Fibroblast of lung (primary cell): ENCODE measurements at regions not wholly inside any gene's neighbourhood (a gene's known extent, or its start where the extent isn't known, plus 50 kb on each side); places are given as distances from the start of the nearest gene placed in this dataset.

ENCODE experiments used
- DNase-seq, 2 donors: peaks; one replicate each; pipeline versions ENCODE4 v3.0.0 to v3.0.0-alpha.2; 2010; ENCODE audit warnings: low read depth in 2 of 2
- H2AFZ ChIP-seq: 2 replicates; pipeline ENCODE4 v1.5.1; 2012; ENCODE audit warnings: low read length, control low read depth, inconsistent platforms
- H3K27ac ChIP-seq: 2 replicates; pipeline ENCODE4 v1.5.1; 2011; ENCODE audit warnings: low read length, control low read depth; ENCODE audit not compliant: insufficient read depth
- H3K27me3 ChIP-seq: 2 replicates; pipeline ENCODE4 v1.5.1; 2011; ENCODE audit warnings: mild to moderate bottlenecking, low read length; ENCODE audit not compliant: control insufficient read depth, insufficient read depth
- H3K36me3 ChIP-seq: 2 replicates; pipeline ENCODE4 v1.5.1; 2011; ENCODE audit warnings: low read length; ENCODE audit not compliant: control insufficient read depth, insufficient read depth
- H3K4me1 ChIP-seq: 2 replicates; pipeline ENCODE4 v1.5.1; 2011; ENCODE audit warnings: low read length; ENCODE audit not compliant: control insufficient read depth, insufficient read depth; ENCODE audit errors: extremely low read depth
- H3K4me2 ChIP-seq: 2 replicates; pipeline ENCODE4 v1.5.1; 2011; ENCODE audit warnings: low read length, control low read depth; ENCODE audit not compliant: insufficient read depth; ENCODE audit errors: extremely low read depth
- H3K4me3 ChIP-seq, 4 experiments: fragments of 200-600 bp in 1 of 4; sonication (generic) in 1 of 4; replicated peaks in 1 of 4; 2 replicates each; pipeline ENCODE4 v1.5.1; 2011 to 2016; ENCODE audit warnings: low read length in 4 of 4, low read depth in 3 of 4, mild to moderate bottlenecking in 3 of 4, control low read depth in 2 of 4, inconsistent platforms in 1 of 4, mixed read lengths in 1 of 4; ENCODE audit not compliant: insufficient read depth in 1 of 4; ENCODE audit errors: control extremely low read depth in 1 of 4
- H3K79me2 ChIP-seq: 2 replicates; pipeline ENCODE4 v1.5.1; 2012; ENCODE audit warnings: mild to moderate bottlenecking, low read length, inconsistent platforms; ENCODE audit not compliant: control insufficient read depth, insufficient read depth
- H3K9ac ChIP-seq: 2 replicates; pipeline ENCODE4 v1.5.1; 2011; ENCODE audit warnings: mild to moderate bottlenecking, low read length, control low read depth; ENCODE audit not compliant: insufficient read depth
- H3K9me3 ChIP-seq: 2 replicates; pipeline ENCODE4 v1.5.1; 2012; ENCODE audit warnings: low read depth, low read length; ENCODE audit not compliant: control insufficient read depth, insufficient read depth
- H4K20me1 ChIP-seq: 2 replicates; pipeline ENCODE4 v1.5.1; 2011; ENCODE audit warnings: low read length; ENCODE audit not compliant: control insufficient read depth, insufficient read depth; ENCODE audit errors: extremely low read depth
- EZH2 ChIP-seq: IDR thresholded peaks from 2 replicates; pipeline ENCODE4 v1.5.1; 2012; ENCODE audit warnings: low read length, control low read depth, mild to moderate bottlenecking; ENCODE audit errors: missing control alignments
- TF ChIP-seq, protein P1 (sequence below), 2 donors: IDR thresholded peaks in 1 of 2; conservative IDR thresholded peaks in 1 of 2; 1 replicate in 1 of 2; 2 replicates in 1 of 2; pipeline ENCODE4 v1.5.1; 2011 to 2012; ENCODE audit warnings: low read length in 2 of 2, control low read depth in 1 of 2, inconsistent platforms in 1 of 2, low read depth in 1 of 2, mild to moderate bottlenecking in 1 of 2

DNA sequence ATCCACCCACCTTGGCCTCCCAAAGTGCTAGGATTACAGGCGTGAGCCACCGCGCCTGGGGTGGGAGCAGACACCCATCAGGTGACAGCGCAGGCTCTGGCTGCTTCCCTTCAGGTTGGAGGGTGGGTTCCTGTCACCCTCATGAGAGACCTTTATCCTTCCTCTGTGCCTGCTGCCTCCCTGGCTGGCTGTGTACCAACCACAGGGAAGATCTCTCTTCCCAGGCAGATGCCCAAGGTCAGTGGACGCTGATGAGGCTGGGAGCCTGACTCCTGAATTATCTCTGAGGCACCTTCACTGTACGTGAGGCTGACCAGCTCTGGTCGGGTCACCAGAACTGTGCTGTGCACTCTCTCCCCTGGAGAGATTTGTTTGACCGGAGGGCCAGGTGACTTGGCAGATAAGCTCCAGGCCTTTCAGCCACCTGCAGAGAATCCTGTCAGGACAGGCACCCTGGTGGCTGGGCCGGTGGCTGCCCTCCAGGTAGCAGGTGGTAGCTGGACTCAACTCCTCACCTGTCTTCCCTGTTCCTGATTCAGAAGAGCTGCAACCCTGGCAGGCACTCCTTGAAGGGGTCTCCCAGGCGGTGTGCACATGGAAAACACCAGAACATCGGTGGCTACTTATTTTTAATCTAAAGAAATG, 251.9 kb downstream of the GLRX3 start:
- Histone ChIP-seq H3K27me3 (no peaks in the 10 kb centered on the region), H3K4me1 (no peaks in the 10 kb centered on the region), H3K4me3 (no peak overlapping the region), H3K79me2 (no peaks in the 10 kb centered on the region), H4K20me1 (no peaks in the 10 kb centered on the region), H2AFZ (no peak overlapping the region), H3K36me3 (no peaks in the 10 kb centered on the region), H3K9me3 (no peaks in the 10 kb centered on the region), H3K27ac (no peak overlapping the region), H3K9ac (no peak overlapping the region), H3K4me2 (no peak overlapping the region)
- TF ChIP-seq EZH2: no peak
- TF ChIP-seq, protein P1, sequence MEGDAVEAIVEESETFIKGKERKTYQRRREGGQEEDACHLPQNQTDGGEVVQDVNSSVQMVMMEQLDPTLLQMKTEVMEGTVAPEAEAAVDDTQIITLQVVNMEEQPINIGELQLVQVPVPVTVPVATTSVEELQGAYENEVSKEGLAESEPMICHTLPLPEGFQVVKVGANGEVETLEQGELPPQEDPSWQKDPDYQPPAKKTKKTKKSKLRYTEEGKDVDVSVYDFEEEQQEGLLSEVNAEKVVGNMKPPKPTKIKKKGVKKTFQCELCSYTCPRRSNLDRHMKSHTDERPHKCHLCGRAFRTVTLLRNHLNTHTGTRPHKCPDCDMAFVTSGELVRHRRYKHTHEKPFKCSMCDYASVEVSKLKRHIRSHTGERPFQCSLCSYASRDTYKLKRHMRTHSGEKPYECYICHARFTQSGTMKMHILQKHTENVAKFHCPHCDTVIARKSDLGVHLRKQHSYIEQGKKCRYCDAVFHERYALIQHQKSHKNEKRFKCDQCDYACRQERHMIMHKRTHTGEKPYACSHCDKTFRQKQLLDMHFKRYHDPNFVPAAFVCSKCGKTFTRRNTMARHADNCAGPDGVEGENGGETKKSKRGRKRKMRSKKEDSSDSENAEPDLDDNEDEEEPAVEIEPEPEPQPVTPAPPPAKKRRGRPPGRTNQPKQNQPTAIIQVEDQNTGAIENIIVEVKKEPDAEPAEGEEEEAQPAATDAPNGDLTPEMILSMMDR (conservative IDR thresholded peaks at IDR 0.05 in 1 of 2, IDR thresholded peaks at IDR 0.05 in 1 of 2; ENCODE audit: low read depth in 1 of 2, low read length in 2 of 2): no peak
- DNase-seq: no peak

- H2AFZ ChIP-seq: no peak overlapping the region
- TF ChIP-seq, protein P1 (conservative IDR thresholded peaks at IDR 0.05 in 1 of 2, IDR thresholded peaks at IDR 0.05 in 1 of 2; ENCODE audit: low read depth in 1 of 2, low read length in 2 of 2): no peak
- TF ChIP-seq EZH2: no peak
- no peak overlapping the region for H3K4me3 ChIP-seq
These were observed 252.6 kb downstream of the GLRX3 start for GRCh38 chr10:130388746-130389145.

DNA sequence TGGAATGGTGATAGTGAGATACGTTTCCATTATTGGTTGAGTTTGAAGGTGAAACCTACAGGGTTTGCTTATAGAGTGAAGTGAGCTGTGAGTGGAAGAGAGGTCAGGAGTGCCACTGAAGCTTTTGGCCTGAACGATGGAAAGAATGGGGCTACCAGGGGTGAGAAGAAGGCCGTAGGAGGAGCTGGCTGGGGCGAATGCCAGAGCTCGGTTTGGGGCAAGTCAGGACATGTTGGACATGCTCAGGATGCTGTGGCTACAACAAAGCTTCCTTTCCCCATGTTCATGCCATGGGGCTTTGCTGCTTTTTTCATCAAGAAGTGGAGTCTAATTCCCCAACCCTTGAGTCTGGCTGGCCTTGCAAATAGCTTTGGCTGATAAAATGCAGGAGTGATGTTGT, 253.7 kb downstream of the GLRX3 start:
- no peak for DNase-seq
- Histone ChIP-seq H4K20me1 (no peaks in the 10 kb centered on the region), H3K4me3 (no peak overlapping the region), H3K4me1 (no peaks in the 10 kb centered on the region), H3K36me3 (no peaks in the 10 kb centered on the region), H3K9me3 (no peaks in the 10 kb centered on the region), H3K79me2 (no peaks in the 10 kb centered on the region), H3K9ac (no peak overlapping the region), H3K27ac (no peak overlapping the region), H3K27me3 (no peaks in the 10 kb centered on the region), H3K4me2 (no peak overlapping the region), H2AFZ (no peak overlapping the region)
- no peak for TF ChIP-seq EZH2
- TF ChIP-seq, protein P1 (conservative IDR thresholded peaks at IDR 0.05 in 1 of 2, IDR thresholded peaks at IDR 0.05 in 1 of 2; ENCODE audit: low read depth in 1 of 2, low read length in 2 of 2): no peak

More at GRCh38 chr10:130388746-130389145, 252.6 kb downstream of the GLRX3 start:
- Histone ChIP-seq H4K20me1 (no peaks in the 10 kb centered on the region), H3K27ac (no peak overlapping the region), H3K9ac (no peak overlapping the region), H3K4me1 (no peaks in the 10 kb centered on the region), H3K9me3 (no peaks in the 10 kb centered on the region), H3K4me2 (no peak overlapping the region), H3K79me2 (no peaks in the 10 kb centered on the region), H3K27me3 (no peaks in the 10 kb centered on the region), H3K36me3 (no peaks in the 10 kb centered on the region)
- no peak for DNase-seq
